IMR-90 (cell line): ENCODE measurements at regions not wholly inside any gene's neighbourhood (a gene's known extent, or its start where the extent isn't known, plus 50 kb on each side); places are given as distances from the start of the nearest gene placed in this dataset.

Experiments
- ATAC-seq: fragments of 200-7000 bp; cut with Tn5 transposase; 2 replicates; pipeline ENCODE4 v1.9.1; 2020; ENCODE audit warnings: low read depth, mild to moderate bottlenecking, moderate library complexity
- BruUV-seq: library from RNA; stranded (reverse); fragments of 400-500 nt; replicated peaks from 2 replicates; lab custom pipeline; 2021; lab: Mats Ljungman, UMichigan
- CTCF ChIA-PET: fragments of 300-600 bp; formaldehyde crosslinking; extraction: SDS; loops from one replicate; lab custom pipeline; 2021; ENCODE audit warnings: antibody characterized with exemption; lab: Yijun Ruan, JAX
- POLR2A ChIA-PET: fragments of 300-600 bp; sonication (Branson Sonifier 250); formaldehyde crosslinking; loops from one replicate; lab custom pipeline; 2022; ENCODE audit warnings: antibody characterized with exemption; ENCODE audit not compliant: unreplicated experiment; lab: Charles Lee
- DNase-seq: peaks from one replicate; pipeline ENCODE4 v3.0.0; 2013
- H2AFZ ChIP-seq: replicated peaks from 2 replicates; pipeline ENCODE3; 2013; ENCODE audit warnings: low read length, mild to moderate bottlenecking; ENCODE audit not compliant: poor library complexity
- H2AK5ac ChIP-seq: 2 replicates; pipeline ENCODE4 v1.6.1; 2013; ENCODE audit warnings: low read depth, low read length, inconsistent platforms
- H2AK9ac ChIP-seq: replicated peaks from 2 replicates; pipeline ENCODE3; 2013; ENCODE audit warnings: mild to moderate bottlenecking, low read depth, low read length, moderate library complexity; ENCODE audit not compliant: poor library complexity
- H2BK120ac ChIP-seq: 2 replicates; pipeline ENCODE4 v1.6.1; 2013; ENCODE audit warnings: low read depth, low read length, inconsistent platforms
- H2BK15ac ChIP-seq: 3 replicates; pipeline ENCODE4 v1.6.1; 2013; ENCODE audit warnings: low read depth, low read length, inconsistent platforms
- H2BK20ac ChIP-seq: 2 replicates; pipeline ENCODE4 v1.6.1; 2013; ENCODE audit warnings: low read depth, mild to moderate bottlenecking, inconsistent platforms, low read length, moderate library complexity
- H2BK5ac ChIP-seq: 2 replicates; pipeline ENCODE4 v1.6.1; 2013; ENCODE audit warnings: mild to moderate bottlenecking, low read depth, low read length, inconsistent platforms; ENCODE audit not compliant: poor library complexity, severe bottlenecking
- H3K14ac ChIP-seq: replicated peaks from 2 replicates; pipeline ENCODE4 v1.6.1; 2013; ENCODE audit warnings: low read depth, low read length, inconsistent platforms
- H3K18ac ChIP-seq: 2 replicates; pipeline ENCODE4 v1.6.1; 2013; ENCODE audit warnings: low read depth, low read length, control low read depth
- H3K23ac ChIP-seq: 2 replicates; pipeline ENCODE4 v1.6.1; 2013; ENCODE audit warnings: low read depth, low read length, inconsistent platforms
- H3K27ac ChIP-seq: 2 replicates; pipeline ENCODE4 v1.5.1; 2013; ENCODE audit warnings: mild to moderate bottlenecking, control low read depth, low read length; ENCODE audit not compliant: insufficient read depth
- H3K27me3 ChIP-seq: 2 replicates; pipeline ENCODE4 v1.6.1; 2013; ENCODE audit warnings: low read length; ENCODE audit not compliant: control insufficient read depth, insufficient read depth
- H3K36me3 ChIP-seq: 2 replicates; pipeline ENCODE4 v1.6.1; 2013; ENCODE audit warnings: low read length, mixed read lengths; ENCODE audit not compliant: control insufficient read depth, insufficient read depth
- H3K4ac ChIP-seq: 2 replicates; pipeline ENCODE4 v1.6.1; 2013; ENCODE audit warnings: low read depth, low read length, inconsistent platforms
- H3K4me1 ChIP-seq: 2 replicates; pipeline ENCODE4 v1.6.1; 2013; ENCODE audit warnings: low read length, mixed read lengths; ENCODE audit not compliant: control insufficient read depth, insufficient read depth
- H3K4me2 ChIP-seq: 2 replicates; pipeline ENCODE4 v1.6.1; 2013; ENCODE audit warnings: low read depth, mild to moderate bottlenecking, control low read depth, low read length, moderate library complexity
- H3K4me3 ChIP-seq: 2 replicates; pipeline ENCODE4 v1.5.1; 2013; ENCODE audit warnings: low read depth, mild to moderate bottlenecking, control low read depth, low read length, moderate library complexity; ENCODE audit not compliant: insufficient read depth
- H3K56ac ChIP-seq: 2 replicates; pipeline ENCODE4 v1.6.1; 2013; ENCODE audit warnings: low read length, inconsistent platforms; ENCODE audit not compliant: insufficient read depth; ENCODE audit errors: extremely low read depth
- H3K79me1 ChIP-seq, 2 experiments: 2 replicates each; pipeline ENCODE4 v1.6.1; 2013; ENCODE audit warnings: low read length in 2 of 2, inconsistent platforms in 1 of 2, low read depth in 1 of 2
- H3K9ac ChIP-seq: 2 replicates; pipeline ENCODE4 v1.6.1; 2013; ENCODE audit warnings: low read depth, low read length, control low read depth
- H3K9me1 ChIP-seq: 2 replicates; pipeline ENCODE4 v1.6.1; 2013; ENCODE audit warnings: low read length, inconsistent platforms; ENCODE audit not compliant: insufficient read depth
- H3K9me3 ChIP-seq: 2 replicates; pipeline ENCODE4 v1.6.1; 2013; ENCODE audit warnings: low read length; ENCODE audit not compliant: control insufficient read depth, insufficient read depth
- H4K20me1 ChIP-seq: 2 replicates; pipeline ENCODE4 v1.6.1; 2013; ENCODE audit warnings: low read length, inconsistent platforms; ENCODE audit not compliant: insufficient read depth
- H4K5ac ChIP-seq: 2 replicates; pipeline ENCODE4 v1.6.1; 2013; ENCODE audit warnings: mild to moderate bottlenecking, low read depth, low read length, control low read depth
- H4K8ac ChIP-seq, 2 experiments: 2 replicates each; pipeline ENCODE4 v1.6.1; 2013; ENCODE audit warnings: low read depth in 2 of 2, low read length in 2 of 2, control low read depth in 1 of 2, inconsistent platforms in 1 of 2
- H4K91ac ChIP-seq: 2 replicates; pipeline ENCODE4 v1.6.1; 2013; ENCODE audit warnings: low read depth, low read length, inconsistent platforms; ENCODE audit not compliant: insufficient read depth
- CEBPB ChIP-seq: IDR thresholded peaks from 2 replicates; pipeline ENCODE4 v1.6.1; 2012; ENCODE audit warnings: low read depth, low read length, improper control_type of control experiment
- CHD1 ChIP-seq: IDR thresholded peaks from 2 replicates; pipeline ENCODE4 v1.6.1; 2012; ENCODE audit warnings: low read depth, low read length, improper control_type of control experiment
- CTCF ChIP-seq: conservative IDR thresholded peaks from 2 replicates; pipeline ENCODE4 v1.5.1; 2012; ENCODE audit warnings: mild to moderate bottlenecking, low read depth, low read length, improper control_type of control experiment
- FOS ChIP-seq: fragments of 150-350 bp; IDR thresholded peaks from 2 replicates; pipeline ENCODE4 v1.6.1; 2016; ENCODE audit warnings: low read depth, low read length
- MAFK ChIP-seq: IDR thresholded peaks from 2 replicates; pipeline ENCODE4 v1.6.1; 2012; ENCODE audit warnings: low read depth, low read length, improper control_type of control experiment
- MAZ ChIP-seq: IDR thresholded peaks from 2 replicates; pipeline ENCODE4 v1.6.1; 2012; ENCODE audit warnings: low read depth, mild to moderate bottlenecking, low read length, improper control_type of control experiment, moderate library complexity, borderline replicate concordance
- MXI1 ChIP-seq: IDR thresholded peaks from 2 replicates; pipeline ENCODE4 v1.6.1; 2012; ENCODE audit warnings: low read depth, mild to moderate bottlenecking, low read length, moderate library complexity, borderline replicate concordance
- NFE2L2 ChIP-seq: fragments of 150-350 bp; IDR thresholded peaks from 2 replicates; pipeline ENCODE4 v1.6.1; 2016; ENCODE audit warnings: low read depth, mild to moderate bottlenecking, low read length
- POLR2A ChIP-seq: IDR thresholded peaks from 2 replicates; pipeline ENCODE4 v1.6.1; 2012; ENCODE audit warnings: mild to moderate bottlenecking, low read depth, low read length
- RAD21 ChIP-seq: IDR thresholded peaks from 2 replicates; pipeline ENCODE4 v1.6.1; 2012; ENCODE audit warnings: low read length, improper control_type of control experiment
- RCOR1 ChIP-seq: IDR thresholded peaks from 2 replicates; pipeline ENCODE4 v1.6.1; 2012; ENCODE audit warnings: mild to moderate bottlenecking, low read length, improper control_type of control experiment; ENCODE audit not compliant: insufficient replicate concordance
- RFX5 ChIP-seq: IDR thresholded peaks from 2 replicates; pipeline ENCODE4 v1.8.0; 2012; ENCODE audit warnings: low read depth, mild to moderate bottlenecking, low read length, moderate library complexity
- SMC3 ChIP-seq: fragments of 150-350 bp; IDR thresholded peaks from 2 replicates; pipeline ENCODE4 v1.6.1; 2016; ENCODE audit warnings: low read depth, mild to moderate bottlenecking, antibody characterized with exemption, low read length, moderate library complexity
- USF2 ChIP-seq: fragments of 150-350 bp; IDR thresholded peaks from 2 replicates; pipeline ENCODE4 v1.6.1; 2017; ENCODE audit warnings: mild to moderate bottlenecking, antibody characterized with exemption, low read length, low read depth
- WGBS, 2 experiments: methylation state at CpG; one replicate each; pipeline versions ENCODE4 v1.1.5 to v1.1.7; 2013; ENCODE audit warnings: missing lambda C conversion rate in 2 of 2; ENCODE audit not compliant: insufficient read length in 1 of 2; ENCODE audit errors: extremely low coverage in 2 of 2; 5-methylcytosine and 5-hydroxymethylcytosine counted together
- dilution Hi-C: fragments of 300-500 bp; cut with HindIII; formaldehyde crosslinking; loops from one replicate; pipeline ENCODE4 v1.14.3; 2018; ENCODE audit warnings: low sequenced_read_pairs; ENCODE audit not compliant: unreplicated experiment
- in situ Hi-C: fragments of 300-500 bp; cut with MboI; formaldehyde crosslinking; loops from 3 replicates; pipeline ENCODE4 v1.14.3; 2019; ENCODE audit warnings: low sequenced_read_pairs, inconsistent platforms, mixed read lengths
- intact Hi-C: fragments of 100-400 bp; cut with micrococcal nuclease; formaldehyde crosslinking; loops from 2 replicates; pipeline ENCODE4 v1.10.0; 2022

- no peak for ATAC-seq
- CTCF ChIA-PET = interaction anchor here (0.9 kb wide), 1 partner anchor 18 kb away, joined by 3 read pairs; no protein-coding TSS in a partner anchor
- peak; percentile 33 for DNase-seq
Measured at GRCh38 chr2:151156431-151156830, 105.2 kb downstream of the RBM43 start.

More at GRCh38 chr2:151156431-151156830, 105.2 kb downstream of the RBM43 start:
- TF ChIP-seq MAZ (no peak), MAFK (no peak), MXI1 (no peak), CHD1 (no peak), USF2 (no peak), FOS (no peak), CEBPB (no peak), RCOR1 (no peak), NFE2L2 (no peak), RFX5 (no peak), SMC3 (no peak), CTCF (no peak), RAD21 (no peak), POLR2A (no peak)
- H3K56ac ChIP-seq = no peak overlapping the region
- H2AK9ac ChIP-seq = no peak overlapping the region
- no peak overlapping the region for H2AK5ac ChIP-seq
- H2AFZ ChIP-seq = no peak overlapping the region
- no peak overlapping the region for H4K8ac ChIP-seq
- no peaks in the 10 kb centered on the region for H3K36me3 ChIP-seq
- no peak overlapping the region for H4K91ac ChIP-seq
- no peak overlapping the region for H3K4me2 ChIP-seq
- no CpG with 5 or more reads among the region's 2 CpGs for whole genome bisulfite sequencing, 2 experiments
- H2BK20ac ChIP-seq = no peak overlapping the region
- H3K9me3 ChIP-seq = no peaks in the 10 kb centered on the region
- H2BK5ac ChIP-seq = no peak overlapping the region
- no peaks in the 10 kb centered on the region for H3K27me3 ChIP-seq
- no peaks in the 10 kb centered on the region for H3K79me1 ChIP-seq
- no peak overlapping the region for H2BK15ac ChIP-seq
- no peak overlapping the region for H2BK120ac ChIP-seq
- no peak overlapping the region for H3K14ac ChIP-seq
- no peak overlapping the region for H3K9ac ChIP-seq
- no peak overlapping the region for H3K23ac ChIP-seq
- dilution Hi-C loops (no loop called here), intact Hi-C loops (no loop called here), in situ Hi-C loops (no loop called here)
- H3K27ac ChIP-seq = no peak overlapping the region
- no peaks in the 10 kb centered on the region for H4K20me1 ChIP-seq
- no peak overlapping the region for H3K4me3 ChIP-seq
- no peak overlapping the region for H3K4ac ChIP-seq
- H3K18ac ChIP-seq = no peak overlapping the region
- no peaks in the 10 kb centered on the region; the same call in 1 of the 2 replicates for H3K4me1 ChIP-seq
- H3K9me1 ChIP-seq = no peaks in the 10 kb centered on the region
- POLR2A ChIA-PET = no interaction called here
- H4K5ac ChIP-seq = no peak overlapping the region
- BruUV-seq = no TSS peak
